ENCODE measurements at regions not wholly inside any gene's neighbourhood (a gene's known extent, or its start where the extent isn't known, plus 50 kb on each side); places are given as distances from the start of the nearest gene placed in this dataset.

- H3K27ac ChIP-seq: no peak overlapping the region
- intact Hi-C loops (cut with DNase I): no loop called here
- 66 to 72% methylated on average over 23 of the region's 23 CpGs for WGBS, 2 donors
- peaks cover 10 to 52% (median 22%) of the 10 kb centered on the region in 3 donors for H3K27me3 ChIP-seq
- no peak overlapping the region for H3K4me3 ChIP-seq
- TF ChIP-seq CTCF (IDR thresholded peaks at IDR 0.05) (no peak), POLR2A (IDR thresholded peaks at IDR 0.05) (no peak), POLR2AphosphoS5 (IDR thresholded peaks at IDR 0.05) (no peak), EP300 (IDR thresholded peaks at IDR 0.05) (no peak)
- H3K4me1 ChIP-seq: no peaks in the 10 kb centered on the region
- H3K36me3 ChIP-seq: no peaks in the 10 kb centered on the region
- no peaks in the 10 kb centered on the region for H3K9me3 ChIP-seq
- DNase-seq: peak; percentile 46
These were observed 97.9 kb downstream of the CPZ start for GRCh38 chr4:8690216-8691150.

GRCh38 chr4:8689741-8690140 lies 97.2 kb downstream of the CPZ start:
- Histone ChIP-seq H3K4me3 (no peak overlapping the region), H3K36me3 (no peaks in the 10 kb centered on the region), H3K9me3 (no peaks in the 10 kb centered on the region), H3K4me1 (no peaks in the 10 kb centered on the region), H3K27me3 (peaks cover 10 to 50% (median 22%) of the 10 kb centered on the region in 3 donors), H3K27ac (no peak overlapping the region)
- intact Hi-C loops (cut with DNase I): no loop called here
- 74 to 80% methylated on average over 8 of the region's 8 CpGs for WGBS, 2 donors
- TF ChIP-seq POLR2A (IDR thresholded peaks at IDR 0.05): no peak
- no peak for TF ChIP-seq EP300 (IDR thresholded peaks at IDR 0.05)
- TF ChIP-seq CTCF (IDR thresholded peaks at IDR 0.05): no peak
- TF ChIP-seq POLR2AphosphoS5 (IDR thresholded peaks at IDR 0.05): no peak
- peak; percentile 55 for DNase-seq

- H3K9me3 ChIP-seq: no peaks in the 10 kb centered on the region
- H3K36me3 ChIP-seq: no peaks in the 10 kb centered on the region
- peaks cover 0 to 6% (median 0%) of the 10 kb centered on the region in 4 donors for H3K4me1 ChIP-seq
- H3K4me3 ChIP-seq: no peak overlapping the region
- peak; percentile 37 for DNase-seq
- peaks cover 10 to 42% (median 22%) of the 10 kb centered on the region in 3 donors for H3K27me3 ChIP-seq
- WGBS, 2 donors: 67 to 72% methylated on average over 19 of the region's 19 CpGs
- TF ChIP-seq POLR2AphosphoS5 (IDR thresholded peaks at IDR 0.05) (no peak), EP300 (IDR thresholded peaks at IDR 0.05) (no peak)
- no peak overlapping the region for H3K27ac ChIP-seq
- intact Hi-C loops (cut with DNase I): no loop called here
These were observed 96.4 kb downstream of the CPZ start for GRCh38 chr4:8688908-8689445.

GRCh38 chr4:8688041-8688907 lies 95.7 kb downstream of the CPZ start:
- Histone ChIP-seq H3K9me3 (no peaks in the 10 kb centered on the region), H3K4me1 (peaks cover 0 to 8% (median 0%) of the 10 kb centered on the region in 4 donors), H3K27ac (no peak overlapping the region), H3K36me3 (no peaks in the 10 kb centered on the region), H3K27me3 (peaks cover 10 to 42% (median 22%) of the 10 kb centered on the region in 3 donors), H3K4me3 (no peak overlapping the region)
- 16 to 19% methylated on average over 41 of the region's 41 CpGs for WGBS, 2 donors
- intact Hi-C loops (cut with DNase I): no loop called here
- DNase-seq: peak; percentile 48
- peak in 2 of 4 experiments; percentile 28 to 33 for TF ChIP-seq CTCF (IDR thresholded peaks at IDR 0.05)
- TF ChIP-seq POLR2AphosphoS5 (IDR thresholded peaks at IDR 0.05): no peak
